OCI-LY7 (cell line): ENCODE measurements at regions not wholly inside any gene's neighbourhood (a gene's known extent, or its start where the extent isn't known, plus 50 kb on each side); places are given as distances from the start of the nearest gene placed in this dataset.

Source experiments
- CTCF ChIP-seq: fragments of 200-600 bp; sonication (generic); conservative IDR thresholded peaks from 2 replicates; pipeline ENCODE4 v1.5.1; 2014; ENCODE audit warnings: mild to moderate bottlenecking, antibody characterized with exemption, low read length, moderate library complexity, mixed read lengths
- EZH2phosphoT487 ChIP-seq: fragments of 200-600 bp; sonication (generic); IDR thresholded peaks from 2 replicates; pipeline ENCODE4 v1.6.1; 2018; ENCODE audit warnings: low read depth, borderline replicate concordance, mild to moderate bottlenecking, mixed run types, antibody characterized with exemption, low read length, moderate library complexity, mixed read lengths

- TF ChIP-seq CTCF = no peak
- no peak for TF ChIP-seq EZH2phosphoT487
Observed at GRCh38 chr7:91435381-91436059, 171.3 kb downstream of the FZD1 start.
